Stimulated activated CD8-positive, alpha-beta memory T cell treated with anti-CD3 and anti-CD28 coated beads, Interleukin-2, amount 100 ng/mL, for 1 hour (primary cell): ENCODE measurements at regions not wholly inside any gene's neighbourhood (a gene's known extent, or its start where the extent isn't known, plus 50 kb on each side); places are given as distances from the start of the nearest gene placed in this dataset.

Experiments
- DNase-seq, 2 donors: peaks; one replicate each; pipeline ENCODE4 v3.0.0-alpha.2; 2020; ENCODE audit warnings: low read depth in 2 of 2

GRCh38 chr4:188824553-188824952 lies 685.3 kb downstream of the TRIML1 start:
- no peak for DNase-seq

GRCh38 chr4:188826393-188826792 lies 687.2 kb downstream of the TRIML1 start:
- no peak for DNase-seq

- no peak for DNase-seq
These were observed 700.5 kb downstream of the TRIML1 start for GRCh38 chr4:188839704-188840103.

GRCh38 chr4:188841523-188841922 lies 702.3 kb downstream of the TRIML1 start:
- no peak for DNase-seq

GRCh38 chr4:188854436-188854835 lies 715.2 kb downstream of the TRIML1 start:
- no peak for DNase-seq

GRCh38 chr4:188858696-188859095 lies 719.5 kb downstream of the TRIML1 start:
- DNase-seq, result no peak

- no peak for DNase-seq
These were observed 725.5 kb downstream of the TRIML1 start for GRCh38 chr4:188864741-188865140.

GRCh38 chr4:188867796-188868195 lies 728.6 kb downstream of the TRIML1 start:
- DNase-seq, result no peak

GRCh38 chr4:188869581-188869980 lies 730.3 kb downstream of the TRIML1 start:
- DNase-seq, result no peak

GRCh38 chr4:188872809-188873208 lies 733.6 kb downstream of the TRIML1 start:
- DNase-seq, result no peak

- no peak for DNase-seq
These were observed 737.6 kb downstream of the TRIML1 start for GRCh38 chr4:188876881-188877280.

- no peak for DNase-seq
These were observed 740.4 kb downstream of the TRIML1 start for GRCh38 chr4:188879598-188879997.

GRCh38 chr4:188887905-188888304 lies 748.7 kb downstream of the TRIML1 start:
- no peak for DNase-seq

- no peak for DNase-seq
These were observed 753.6 kb downstream of the TRIML1 start for GRCh38 chr4:188892837-188893236.

GRCh38 chr4:188903986-188904385 lies 764.7 kb downstream of the TRIML1 start:
- DNase-seq, result no peak

GRCh38 chr4:188904617-188905016 lies 765.4 kb downstream of the TRIML1 start:
- DNase-seq, result no peak

- DNase-seq, result no peak
These were observed 766.0 kb downstream of the TRIML1 start for GRCh38 chr4:188905248-188905647.

GRCh38 chr4:188911199-188911598 lies 772.0 kb downstream of the TRIML1 start:
- DNase-seq, result no peak

- no peak for DNase-seq
These were observed 772.5 kb downstream of the TRIML1 start for GRCh38 chr4:188911707-188912106.

GRCh38 chr4:188915175-188915574 lies 775.9 kb downstream of the TRIML1 start:
- DNase-seq, result no peak

- DNase-seq, result no peak
These were observed 779.5 kb downstream of the TRIML1 start for GRCh38 chr4:188918787-188919186.

- DNase-seq, result no peak
These were observed 791.6 kb downstream of the TRIML1 start for GRCh38 chr4:188930822-188931221.

GRCh38 chr4:188934320-188934962 lies 795.2 kb downstream of the TRIML1 start:
- no peak for DNase-seq

GRCh38 chr4:188941524-188942119 lies 802.4 kb downstream of the TRIML1 start:
- DNase-seq, result no peak
